CD14-positive monocyte (primary cell): ENCODE measurements at regions not wholly inside any gene's neighbourhood (a gene's known extent, or its start where the extent isn't known, plus 50 kb on each side); places are given as distances from the start of the nearest gene placed in this dataset.

Experiments
- DNase-seq, 3 donors: peaks; one replicate each; pipeline ENCODE4 v3.0.0-alpha.2; 2011 to 2022
- H2AFZ ChIP-seq: 2 replicates; pipeline ENCODE4 v1.6.0; 2012; ENCODE audit warnings: mild to moderate bottlenecking, low read depth, low read length, inconsistent platforms; ENCODE audit not compliant: insufficient read depth, poor library complexity, severe bottlenecking
- H3K27ac ChIP-seq, 2 donors: 1 replicate in 1 of 2; 2 replicates in 1 of 2; pipeline ENCODE4 v1.5.1; 2012 to 2013; ENCODE audit warnings: low read length in 2 of 2, control low read depth in 1 of 2, inconsistent platforms in 1 of 2, low read depth in 1 of 2, mild to moderate bottlenecking in 1 of 2
- H3K27me3 ChIP-seq, 2 donors: one replicate each; pipeline versions ENCODE4 v1.6.0 to v1.6.1; 2011 to 2013; ENCODE audit warnings: low read length in 2 of 2; ENCODE audit not compliant: control insufficient read depth in 2 of 2, insufficient read depth in 2 of 2
- H3K36me3 ChIP-seq, 2 donors: replicated peaks in 1 of 2; 1 replicate in 1 of 2; 2 replicates in 1 of 2; pipeline versions ENCODE4 v1.5.1 to v1.6.1; 2012 to 2013; ENCODE audit warnings: low read length in 2 of 2, control low read depth in 1 of 2, inconsistent platforms in 1 of 2, mild to moderate bottlenecking in 1 of 2; ENCODE audit not compliant: insufficient read depth in 2 of 2, control insufficient read depth in 1 of 2
- H3K4me1 ChIP-seq, 2 donors: 1 replicate in 1 of 2; 2 replicates in 1 of 2; pipeline versions ENCODE4 v1.5.1 to v1.6.1; 2012 to 2013; ENCODE audit warnings: low read length in 2 of 2, control low read depth in 1 of 2, inconsistent platforms in 1 of 2, mild to moderate bottlenecking in 1 of 2, moderate library complexity in 1 of 2; ENCODE audit not compliant: insufficient read depth in 2 of 2, control insufficient read depth in 1 of 2
- H3K4me2 ChIP-seq: replicated peaks from 2 replicates; pipeline ENCODE3; 2012; ENCODE audit warnings: low read length, moderate library complexity, mild to moderate bottlenecking; ENCODE audit not compliant: poor library complexity, severe bottlenecking; ENCODE audit errors: extremely low read depth
- H3K4me3 ChIP-seq, 3 experiments: fragments of 200-600 bp in 1 of 3; sonication (generic) in 1 of 3; replicated peaks in 1 of 3; 1 replicate in 2 of 3; 2 replicates in 1 of 3; pipeline ENCODE4 v1.5.1; 2011 to 2013; ENCODE audit warnings: low read length in 3 of 3, mild to moderate bottlenecking in 3 of 3, control low read depth in 2 of 3, low read depth in 2 of 3, inconsistent platforms in 1 of 3, moderate library complexity in 1 of 3
- H3K79me2 ChIP-seq: 2 replicates; pipeline ENCODE4 v1.6.0; 2012; ENCODE audit warnings: mild to moderate bottlenecking, control low read depth, inconsistent platforms, low read length, moderate library complexity; ENCODE audit not compliant: insufficient read depth
- H3K9ac ChIP-seq: 2 replicates; pipeline ENCODE4 v1.6.0; 2017; ENCODE audit warnings: low read length, mild to moderate bottlenecking; ENCODE audit not compliant: insufficient read depth, poor library complexity, severe bottlenecking
- H3K9me3 ChIP-seq, 2 donors: replicated peaks in 1 of 2; 1 replicate in 1 of 2; 2 replicates in 1 of 2; pipeline versions ENCODE4 v1.5.1 to v1.6.1; 2012 to 2013; ENCODE audit warnings: low read length in 2 of 2, control low read depth in 1 of 2; ENCODE audit not compliant: control insufficient read depth in 1 of 2, insufficient read depth in 1 of 2
- H4K20me1 ChIP-seq: 2 replicates; pipeline ENCODE4 v1.6.0; 2012; ENCODE audit warnings: mild to moderate bottlenecking, low read length, control low read depth, moderate library complexity; ENCODE audit not compliant: insufficient read depth
- H3K27ac Mint-ChIP-seq, 7 donors: one replicate each; pipeline ENCODE4 v1.8.0; 2020; ENCODE audit warnings: mild to moderate bottlenecking in 7 of 7, mixed read lengths in 7 of 7, moderate library complexity in 6 of 7, inconsistent platforms in 2 of 7
- H3K27me3 Mint-ChIP-seq, 3 donors: one replicate each; pipeline ENCODE4 v1.8.0; 2021 to 2022; ENCODE audit warnings: low read depth in 3 of 3, mild to moderate bottlenecking in 3 of 3, mixed read lengths in 3 of 3, moderate library complexity in 3 of 3, inconsistent platforms in 1 of 3
- H3K36me3 Mint-ChIP-seq, 2 donors: one replicate each; pipeline ENCODE4 v1.8.0; 2020; ENCODE audit warnings: mixed read lengths in 2 of 2, inconsistent platforms in 1 of 2, mild to moderate bottlenecking in 1 of 2
- H3K4me1 Mint-ChIP-seq: one replicate; pipeline ENCODE4 v1.8.0; 2020; ENCODE audit warnings: mild to moderate bottlenecking, mixed read lengths
- H3K4me3 Mint-ChIP-seq, 2 donors: one replicate each; pipeline ENCODE4 v1.8.0; 2020; ENCODE audit warnings: mild to moderate bottlenecking in 2 of 2, mixed read lengths in 2 of 2, moderate library complexity in 1 of 2
- H3K9me3 Mint-ChIP-seq, 7 donors: one replicate each; pipeline ENCODE4 v1.8.0; 2020 to 2022; ENCODE audit warnings: mixed read lengths in 7 of 7, mild to moderate bottlenecking in 6 of 7, moderate library complexity in 6 of 7, inconsistent platforms in 2 of 7
- WGBS: methylation state at CpG from one replicate; pipeline ENCODE4 v1.1.5; 2013; ENCODE audit warnings: missing lambda C conversion rate; ENCODE audit not compliant: insufficient coverage; 5-methylcytosine and 5-hydroxymethylcytosine counted together
- intact Hi-C, 2 donors: fragments of 100-400 bp; cut with micrococcal nuclease; formaldehyde crosslinking; loops; one replicate each; pipeline versions ENCODE4 v1.15.0 to v1.15.1; 2023
- TF ChIP-seq, protein P1 (sequence below): fragments of 200-600 bp; IDR thresholded peaks from one replicate; pipeline ENCODE4 v1.8.0; 2022; ENCODE audit warnings: antibody characterized with exemption, mild to moderate bottlenecking

GRCh38 chr2:173792741-173793140, 172.4 kb downstream of the SP3 start:
- H4K20me1 ChIP-seq = no peaks in the 10 kb centered on the region
- no peak overlapping the region for H2AFZ ChIP-seq
- Mint-ChIP-seq H3K4me3 (no peak overlapping the region), H3K27ac (no peak overlapping the region), H3K9me3 (no peaks in the 10 kb centered on the region), H3K36me3 (no peaks in the 10 kb centered on the region), H3K4me1 (no peaks in the 10 kb centered on the region), H3K27me3 (peaks cover 7 to 31% (median 19%) of the 10 kb centered on the region in 3 donors)
- no peak for DNase-seq
- H3K4me2 ChIP-seq = no peak overlapping the region
- no peak overlapping the region for H3K9ac ChIP-seq
- intact Hi-C loops = no loop called here
- TF ChIP-seq, protein P1, sequence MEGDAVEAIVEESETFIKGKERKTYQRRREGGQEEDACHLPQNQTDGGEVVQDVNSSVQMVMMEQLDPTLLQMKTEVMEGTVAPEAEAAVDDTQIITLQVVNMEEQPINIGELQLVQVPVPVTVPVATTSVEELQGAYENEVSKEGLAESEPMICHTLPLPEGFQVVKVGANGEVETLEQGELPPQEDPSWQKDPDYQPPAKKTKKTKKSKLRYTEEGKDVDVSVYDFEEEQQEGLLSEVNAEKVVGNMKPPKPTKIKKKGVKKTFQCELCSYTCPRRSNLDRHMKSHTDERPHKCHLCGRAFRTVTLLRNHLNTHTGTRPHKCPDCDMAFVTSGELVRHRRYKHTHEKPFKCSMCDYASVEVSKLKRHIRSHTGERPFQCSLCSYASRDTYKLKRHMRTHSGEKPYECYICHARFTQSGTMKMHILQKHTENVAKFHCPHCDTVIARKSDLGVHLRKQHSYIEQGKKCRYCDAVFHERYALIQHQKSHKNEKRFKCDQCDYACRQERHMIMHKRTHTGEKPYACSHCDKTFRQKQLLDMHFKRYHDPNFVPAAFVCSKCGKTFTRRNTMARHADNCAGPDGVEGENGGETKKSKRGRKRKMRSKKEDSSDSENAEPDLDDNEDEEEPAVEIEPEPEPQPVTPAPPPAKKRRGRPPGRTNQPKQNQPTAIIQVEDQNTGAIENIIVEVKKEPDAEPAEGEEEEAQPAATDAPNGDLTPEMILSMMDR = no peak
- no peak overlapping the region for H3K4me3 ChIP-seq
- H3K9me3 ChIP-seq = no peaks in the 10 kb centered on the region
- H3K27ac ChIP-seq = no peak overlapping the region
- 83% methylated on average over 1 of the region's 3 CpGs for WGBS
- H3K27me3 ChIP-seq = peaks cover 3 to 10% of the 10 kb centered on the region in 2 donors
- no peaks in the 10 kb centered on the region for H3K36me3 ChIP-seq
- H3K4me1 ChIP-seq = no peaks in the 10 kb centered on the region
- H3K79me2 ChIP-seq = no peaks in the 10 kb centered on the region

DNA sequence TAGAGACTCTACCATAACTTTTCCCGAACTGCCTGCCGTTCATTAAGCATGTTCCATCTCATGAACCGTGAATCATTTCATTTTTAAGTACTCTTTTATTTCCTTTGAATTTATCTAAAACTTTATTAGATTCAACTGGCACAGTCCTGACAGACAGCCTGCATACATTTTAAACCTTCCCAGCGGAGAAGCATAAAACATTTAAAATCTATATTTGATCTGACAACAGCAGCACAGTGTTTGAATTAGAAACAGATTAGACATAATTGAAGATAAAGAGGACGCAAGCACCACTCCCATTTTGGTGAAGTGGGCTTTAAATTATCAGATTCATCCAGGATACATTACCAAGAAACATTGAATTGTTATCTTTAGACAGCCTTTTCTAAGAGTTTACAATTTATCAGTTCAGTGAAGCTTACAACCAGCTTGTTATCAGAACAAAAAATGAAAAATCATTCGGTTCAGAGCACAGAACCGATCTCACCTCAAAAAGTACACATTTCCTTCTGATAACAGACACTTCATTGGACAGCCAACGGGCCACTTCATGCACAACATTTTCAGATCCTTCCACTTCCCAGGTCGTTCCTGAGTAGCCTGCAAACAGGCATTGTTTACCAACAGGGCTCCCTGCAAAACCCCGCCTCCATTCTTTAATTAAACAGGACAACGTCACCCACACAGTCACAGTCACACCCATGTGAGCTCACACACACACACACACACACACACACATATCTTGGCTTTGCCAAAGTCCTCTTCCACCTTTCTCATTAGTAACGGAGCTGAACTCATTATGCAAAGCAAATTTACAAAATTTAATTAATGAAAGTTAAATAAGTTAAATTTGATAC, 171.2 kb downstream of the SP3 start:
- H3K36me3 ChIP-seq = no peaks in the 10 kb centered on the region
- Mint-ChIP-seq H3K4me1 (no peaks in the 10 kb centered on the region), H3K4me3 (no peak overlapping the region), H3K27me3 (peaks cover 7 to 27% (median 19%) of the 10 kb centered on the region in 3 donors), H3K9me3 (peaks cover 0 to 2% (median 0%) of the 10 kb centered on the region in 7 donors), H3K27ac (no peak overlapping the region), H3K36me3 (no peaks in the 10 kb centered on the region)
- H3K27me3 ChIP-seq = peaks cover 3 to 10% of the 10 kb centered on the region in 2 donors
- no peak overlapping the region for H3K4me2 ChIP-seq
- H3K4me3 ChIP-seq = no peak overlapping the region
- H3K9me3 ChIP-seq = no peaks in the 10 kb centered on the region
- no peak overlapping the region for H3K27ac ChIP-seq
- no peak overlapping the region for H3K9ac ChIP-seq
- WGBS = 70% methylated on average over 8 of the region's 12 CpGs
- no peaks in the 10 kb centered on the region for H3K79me2 ChIP-seq
- no peaks in the 10 kb centered on the region for H3K4me1 ChIP-seq
- DNase-seq = no peak
- H2AFZ ChIP-seq = no peak overlapping the region
- intact Hi-C loops = no loop called here
- H4K20me1 ChIP-seq = no peaks in the 10 kb centered on the region
- TF ChIP-seq, protein P1 = no peak
